HG03558 (cell line): ENCODE measurements at regions not wholly inside any gene's neighbourhood (a gene's known extent, or its start where the extent isn't known, plus 50 kb on each side); places are given as distances from the start of the nearest gene placed in this dataset.

Experiments
- ATAC-seq: cut with Tn5 transposase; IDR thresholded peaks from one replicate; pipeline ENCODE4 v1.9.1; 2021; ENCODE audit warnings: moderate number of reproducible peaks; ENCODE audit not compliant: unreplicated experiment; ENCODE audit errors: extremely low read depth

GRCh38 chr1:217097819-217098218, 374.6 kb upstream of the ESRRG start:
- ATAC-seq = no peak

- no peak for ATAC-seq
Measured at GRCh38 chr1:217096200-217096599, 373.0 kb upstream of the ESRRG start.

GRCh38 chr1:217095050-217095622, 371.9 kb upstream of the ESRRG start:
- no peak for ATAC-seq

- ATAC-seq = no peak
Measured at GRCh38 chr1:217091561-217091960, 368.3 kb upstream of the ESRRG start.

GRCh38 chr1:217090060-217090911, 367.1 kb upstream of the ESRRG start:
- no peak for ATAC-seq

GRCh38 chr1:217089361-217090014, 366.3 kb upstream of the ESRRG start:
- ATAC-seq = no peak

GRCh38 chr1:217088521-217089284, 365.5 kb upstream of the ESRRG start:
- no peak for ATAC-seq

GRCh38 chr1:217088011-217088410, 364.8 kb upstream of the ESRRG start:
- ATAC-seq = no peak

- ATAC-seq = no peak
Measured at GRCh38 chr1:217079584-217079983, 356.4 kb upstream of the ESRRG start.

GRCh38 chr1:217078959-217079358, 355.7 kb upstream of the ESRRG start:
- ATAC-seq = no peak

GRCh38 chr1:217078078-217078690, 355.0 kb upstream of the ESRRG start:
- ATAC-seq = no peak

- no peak for ATAC-seq
Measured at GRCh38 chr1:217077426-217077825, 354.2 kb upstream of the ESRRG start.

GRCh38 chr1:217076902-217077301, 353.7 kb upstream of the ESRRG start:
- ATAC-seq = no peak

GRCh38 chr1:217072926-217073325, 349.7 kb upstream of the ESRRG start:
- no peak for ATAC-seq

- ATAC-seq = no peak
Measured at GRCh38 chr1:217067642-217068041, 344.4 kb upstream of the ESRRG start.

- ATAC-seq = no peak
Measured at GRCh38 chr1:217066794-217067193, 343.6 kb upstream of the ESRRG start.

GRCh38 chr1:217063172-217063908, 340.1 kb upstream of the ESRRG start:
- ATAC-seq = no peak

GRCh38 chr1:217062586-217062985, 339.4 kb upstream of the ESRRG start:
- ATAC-seq = no peak

- no peak for ATAC-seq
Measured at GRCh38 chr1:217059401-217059800, 336.2 kb upstream of the ESRRG start.

- no peak for ATAC-seq
Measured at GRCh38 chr1:217053676-217054075, 330.4 kb upstream of the ESRRG start.
